Colonic mucosa (tissue), 4 donors: ENCODE measurements at regions not wholly inside any gene's neighbourhood (a gene's known extent, or its start where the extent isn't known, plus 50 kb on each side); places are given as distances from the start of the nearest gene placed in this dataset.

Experiments used
- DNase-seq: peaks from one replicate; pipeline ENCODE4 v3.0.0-alpha.2; 2020
- H3K27ac ChIP-seq: fragments of 200-600 bp; one replicate; pipeline ENCODE4 v1.8.0; 2021
- H3K27me3 ChIP-seq: fragments of 200-600 bp; one replicate; pipeline ENCODE4 v1.8.0; 2021
- H3K36me3 ChIP-seq: fragments of 200-600 bp; one replicate; pipeline ENCODE4 v1.8.0; 2021
- H3K4me1 ChIP-seq: fragments of 200-600 bp; one replicate; pipeline ENCODE4 v1.8.0; 2021; ENCODE audit warnings: mild to moderate bottlenecking
- H3K4me3 ChIP-seq: fragments of 200-600 bp; one replicate; pipeline ENCODE4 v1.8.0; 2021
- H3K9ac ChIP-seq, 2 donors: one replicate each; pipeline ENCODE4 v1.7.0; 2013; ENCODE audit warnings: control low read depth in 2 of 2, low read depth in 2 of 2, low read length in 2 of 2
- H3K9me3 ChIP-seq: fragments of 200-600 bp; one replicate; pipeline ENCODE4 v1.8.0; 2021
- intact Hi-C: fragments of 100-400 bp; cut with DNase I; formaldehyde crosslinking; loops from one replicate; pipeline ENCODE4 v1.14.1; 2022
- TF ChIP-seq, protein P1 (sequence below): fragments of 200-600 bp; IDR thresholded peaks from one replicate; pipeline ENCODE4 v1.8.0; 2022; ENCODE audit warnings: antibody characterized with exemption, mild to moderate bottlenecking
- donor health status: healthy.
- donor health status: DM: no; HTN: no; CAD: no.
- donor health status: DM: no; HTN: no; CAD: no.

DNA sequence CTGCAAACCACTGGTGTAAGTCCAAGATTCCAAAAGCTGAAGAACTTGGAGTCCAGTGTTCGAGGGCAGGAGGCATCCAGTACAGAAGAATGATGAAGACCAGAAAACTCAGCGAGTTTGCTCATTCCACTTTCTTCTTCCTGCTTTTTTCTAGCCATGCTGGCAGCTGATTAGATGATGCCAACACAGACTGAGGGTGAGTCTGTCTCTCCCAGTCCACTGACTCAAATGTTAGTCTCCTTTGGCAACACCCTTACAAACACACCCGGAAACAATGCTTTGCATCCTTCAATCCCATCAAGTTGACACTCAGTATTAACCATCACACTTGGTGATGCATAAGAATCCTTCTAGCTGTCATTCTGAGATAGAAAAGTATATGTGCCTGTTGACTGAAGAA is 1504.6 kb downstream of the EFNB2 start:
- H3K36me3 ChIP-seq, result no peaks in the 10 kb centered on the region
- TF ChIP-seq, protein P1, sequence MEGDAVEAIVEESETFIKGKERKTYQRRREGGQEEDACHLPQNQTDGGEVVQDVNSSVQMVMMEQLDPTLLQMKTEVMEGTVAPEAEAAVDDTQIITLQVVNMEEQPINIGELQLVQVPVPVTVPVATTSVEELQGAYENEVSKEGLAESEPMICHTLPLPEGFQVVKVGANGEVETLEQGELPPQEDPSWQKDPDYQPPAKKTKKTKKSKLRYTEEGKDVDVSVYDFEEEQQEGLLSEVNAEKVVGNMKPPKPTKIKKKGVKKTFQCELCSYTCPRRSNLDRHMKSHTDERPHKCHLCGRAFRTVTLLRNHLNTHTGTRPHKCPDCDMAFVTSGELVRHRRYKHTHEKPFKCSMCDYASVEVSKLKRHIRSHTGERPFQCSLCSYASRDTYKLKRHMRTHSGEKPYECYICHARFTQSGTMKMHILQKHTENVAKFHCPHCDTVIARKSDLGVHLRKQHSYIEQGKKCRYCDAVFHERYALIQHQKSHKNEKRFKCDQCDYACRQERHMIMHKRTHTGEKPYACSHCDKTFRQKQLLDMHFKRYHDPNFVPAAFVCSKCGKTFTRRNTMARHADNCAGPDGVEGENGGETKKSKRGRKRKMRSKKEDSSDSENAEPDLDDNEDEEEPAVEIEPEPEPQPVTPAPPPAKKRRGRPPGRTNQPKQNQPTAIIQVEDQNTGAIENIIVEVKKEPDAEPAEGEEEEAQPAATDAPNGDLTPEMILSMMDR, result no peak
- H3K4me1 ChIP-seq, result no peaks in the 10 kb centered on the region
- intact Hi-C loops, result no loop called here
- no peaks in the 10 kb centered on the region for H3K27me3 ChIP-seq
- H3K9me3 ChIP-seq, result no peaks in the 10 kb centered on the region
- no peak overlapping the region for H3K4me3 ChIP-seq
- H3K9ac ChIP-seq, result no peak overlapping the region
- DNase-seq, result no peak
- no peak overlapping the region for H3K27ac ChIP-seq

DNA sequence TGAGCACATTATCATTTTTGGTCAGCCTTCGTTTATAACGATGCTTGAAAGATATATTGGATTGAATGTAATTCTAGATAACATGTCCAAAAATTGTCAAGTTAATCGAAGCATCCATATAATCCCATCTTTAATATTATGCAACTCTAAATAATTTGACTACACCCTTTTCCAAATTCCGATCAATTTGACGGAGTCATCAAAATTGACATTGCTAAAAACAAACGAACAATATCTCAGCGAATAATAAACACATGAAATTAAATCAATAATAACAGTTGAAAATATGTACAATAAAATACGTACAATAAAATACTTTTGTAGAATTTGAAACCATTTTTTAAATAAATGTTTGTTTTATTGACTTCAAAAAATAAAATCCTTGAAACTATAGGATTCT is 1516.4 kb downstream of the EFNB2 start:
- H3K9me3 ChIP-seq, result no peaks in the 10 kb centered on the region
- intact Hi-C loops, result no loop called here
- DNase-seq, result no peak
- H3K27me3 ChIP-seq, result no peaks in the 10 kb centered on the region
- no peaks in the 10 kb centered on the region for H3K36me3 ChIP-seq
- TF ChIP-seq, protein P1, result no peak
- no peaks in the 10 kb centered on the region for H3K4me1 ChIP-seq
- no peak overlapping the region for H3K9ac ChIP-seq
- H3K4me3 ChIP-seq, result no peak overlapping the region
- H3K27ac ChIP-seq, result no peak overlapping the region

DNA sequence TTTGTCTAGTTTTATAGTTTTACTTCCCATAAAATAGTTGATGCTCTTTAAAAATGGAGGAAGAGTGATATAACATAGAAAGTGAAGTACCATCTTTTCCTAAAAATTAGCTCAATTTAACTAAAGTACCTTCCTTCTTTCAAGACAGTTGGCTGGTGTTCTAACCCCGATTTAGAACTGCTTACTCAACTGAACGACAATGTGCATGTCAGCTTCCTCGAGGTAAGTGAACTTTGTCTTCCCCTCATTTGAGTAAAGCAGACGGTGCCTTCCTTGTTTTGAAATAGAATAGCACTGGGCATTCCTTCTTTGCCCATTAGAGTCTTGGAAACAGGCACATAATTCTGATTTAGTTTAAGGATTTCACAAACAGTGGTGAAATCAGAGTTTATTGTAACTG is 1519.2 kb downstream of the EFNB2 start:
- Histone ChIP-seq H3K4me1 (no peaks in the 10 kb centered on the region), H3K9ac (no peak overlapping the region), H3K27me3 (no peaks in the 10 kb centered on the region), H3K9me3 (no peaks in the 10 kb centered on the region), H3K27ac (no peak overlapping the region), H3K4me3 (no peak overlapping the region), H3K36me3 (no peaks in the 10 kb centered on the region)
- intact Hi-C loops, result no loop called here
- TF ChIP-seq, protein P1, result no peak
- no peak for DNase-seq

DNA sequence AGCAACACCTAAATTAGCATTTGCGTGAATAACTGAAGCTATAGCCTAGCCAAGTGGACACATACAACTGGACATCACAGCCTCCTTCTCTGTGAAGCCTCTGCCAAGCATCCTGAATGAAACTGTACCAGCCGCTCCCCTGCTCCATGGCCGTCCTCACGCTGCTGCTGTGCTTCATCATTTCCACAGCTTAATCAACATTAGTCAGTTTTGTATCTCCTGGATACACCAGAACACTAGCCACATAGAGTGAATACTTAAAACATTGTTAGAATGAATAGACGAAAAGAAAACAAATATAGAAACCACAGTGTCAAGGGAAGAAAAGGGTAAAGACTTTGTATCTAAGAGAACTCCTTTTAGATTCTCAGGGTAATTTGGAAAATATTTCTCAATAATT is 1526.9 kb downstream of the EFNB2 start:
- no peak overlapping the region for H3K9ac ChIP-seq
- H3K36me3 ChIP-seq, result no peaks in the 10 kb centered on the region
- intact Hi-C loops, result no loop called here
- no peaks in the 10 kb centered on the region for H3K9me3 ChIP-seq
- no peak for DNase-seq
- no peaks in the 10 kb centered on the region for H3K4me1 ChIP-seq
- H3K4me3 ChIP-seq, result no peak overlapping the region
- H3K27ac ChIP-seq, result no peak overlapping the region
- TF ChIP-seq, protein P1, result no peak
- no peaks in the 10 kb centered on the region for H3K27me3 ChIP-seq

DNA sequence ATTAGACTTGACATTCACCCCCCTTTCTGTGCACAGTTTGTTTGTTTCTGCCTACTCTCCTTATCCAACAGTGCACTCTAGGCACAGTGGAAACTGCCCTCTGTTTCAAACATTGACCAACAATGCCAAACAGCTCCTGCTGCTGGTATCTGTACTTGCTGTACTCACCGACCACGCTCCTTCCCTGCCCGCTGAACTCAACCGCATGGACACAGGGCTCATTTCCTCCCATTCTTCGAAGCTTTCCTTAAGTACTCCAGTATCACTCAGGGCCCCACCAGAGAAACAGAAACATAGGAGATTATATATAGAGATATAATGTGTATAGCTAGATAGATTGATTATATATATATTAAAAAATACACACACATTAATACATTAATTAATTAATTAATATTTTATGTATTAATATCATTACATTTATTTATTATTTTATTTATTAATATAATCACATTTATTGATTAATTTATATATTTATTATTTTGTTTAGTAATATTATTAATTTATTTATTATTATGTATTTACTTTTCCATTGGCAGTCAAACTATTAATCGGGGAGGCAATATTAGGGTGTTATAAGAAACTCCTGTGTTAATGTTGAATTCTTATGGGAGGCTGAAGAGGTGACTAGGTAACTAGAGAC is 1528.2 kb downstream of the EFNB2 start:
- intact Hi-C loops, result no loop called here

More for the DNA sequence above, 1528.2 kb downstream of the EFNB2 start:
- Histone ChIP-seq H3K4me3 (no peak overlapping the region), H3K9me3 (no peaks in the 10 kb centered on the region), H3K27me3 (no peaks in the 10 kb centered on the region), H3K4me1 (no peaks in the 10 kb centered on the region), H3K27ac (no peak overlapping the region), H3K36me3 (no peaks in the 10 kb centered on the region), H3K9ac (no peak overlapping the region)
- TF ChIP-seq, protein P1, result no peak
- no peak for DNase-seq
